ENCODE measurements at regions not wholly inside any gene's neighbourhood (a gene's known extent, or its start where the extent isn't known, plus 50 kb on each side); places are given as distances from the start of the nearest gene placed in this dataset.

DNA sequence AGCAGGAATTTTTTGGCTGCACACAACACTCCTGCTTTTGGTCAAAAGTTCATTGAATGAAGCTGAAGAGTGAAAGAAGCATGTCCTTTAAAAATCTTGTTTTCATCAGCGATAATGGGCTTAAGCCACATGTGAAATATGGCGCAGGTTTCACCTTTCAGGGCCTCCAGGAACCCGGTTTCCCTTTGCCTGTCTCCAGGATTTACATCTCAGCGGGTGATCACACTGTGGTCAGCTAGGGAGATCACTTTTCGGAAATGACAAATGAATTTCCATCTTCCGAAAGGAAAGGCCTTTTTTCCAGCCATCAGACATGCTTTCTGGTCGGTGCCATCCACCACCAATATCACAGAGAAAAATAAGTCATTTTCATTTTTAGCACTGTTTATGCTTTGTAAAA, 727.1 kb upstream of the TBX3 start:
- Mint-ChIP-seq H3K4me1 (no peaks in the 10 kb centered on the region), H3K4me3 (no peak overlapping the region), H3K9me3 (no peaks in the 10 kb centered on the region), H3K27me3 (peaks cover 2% of the 10 kb centered on the region), H3K27ac (no peak overlapping the region), H3K36me3 (ENCODE audit: low read depth) (no peaks in the 10 kb centered on the region)
- ChIA-PET POLR2A (no interaction called here), CTCF (no interaction called here)
- intact Hi-C loops (cut with micrococcal nuclease): no loop called here
- DNase-seq: no peak
- no peak for ATAC-seq (ENCODE audit: low read depth)
- no peak for TF ChIP-seq CTCF (IDR thresholded peaks at IDR 0.05)

DNA sequence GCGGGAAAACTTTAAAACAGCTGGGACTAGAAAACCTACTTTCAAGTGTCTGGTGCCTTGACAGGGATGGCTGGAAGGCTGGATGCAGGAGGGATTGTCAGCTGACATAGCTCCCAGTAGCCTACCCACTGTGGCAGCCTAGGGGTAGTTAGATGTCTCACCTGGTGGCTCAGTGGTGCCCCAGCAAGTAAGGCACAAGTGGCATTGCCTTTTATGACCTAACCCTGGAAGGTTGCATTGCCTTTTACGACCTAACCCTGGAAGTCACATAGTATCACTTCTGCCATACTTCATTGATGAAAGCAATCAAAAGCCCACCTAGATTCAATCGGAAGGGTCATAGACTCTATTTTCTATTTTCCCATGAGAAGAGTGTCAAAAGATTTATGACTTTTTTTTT, 724.7 kb upstream of the TBX3 start:
- TF ChIP-seq CTCF (IDR thresholded peaks at IDR 0.05): no peak
- peaks cover 2% of the 10 kb centered on the region for H3K9me3 Mint-ChIP-seq
- CTCF ChIA-PET: no interaction called here
- no peak overlapping the region for H3K4me3 Mint-ChIP-seq
- H3K36me3 Mint-ChIP-seq (ENCODE audit: low read depth): no peaks in the 10 kb centered on the region
- no peak overlapping the region for H3K27ac Mint-ChIP-seq
- no peak for ATAC-seq (ENCODE audit: low read depth)
- no peak for DNase-seq
- intact Hi-C loops (cut with micrococcal nuclease): no loop called here
- H3K4me1 Mint-ChIP-seq: no peaks in the 10 kb centered on the region
- POLR2A ChIA-PET: no interaction called here
- H3K27me3 Mint-ChIP-seq: peaks cover 2% of the 10 kb centered on the region

DNA sequence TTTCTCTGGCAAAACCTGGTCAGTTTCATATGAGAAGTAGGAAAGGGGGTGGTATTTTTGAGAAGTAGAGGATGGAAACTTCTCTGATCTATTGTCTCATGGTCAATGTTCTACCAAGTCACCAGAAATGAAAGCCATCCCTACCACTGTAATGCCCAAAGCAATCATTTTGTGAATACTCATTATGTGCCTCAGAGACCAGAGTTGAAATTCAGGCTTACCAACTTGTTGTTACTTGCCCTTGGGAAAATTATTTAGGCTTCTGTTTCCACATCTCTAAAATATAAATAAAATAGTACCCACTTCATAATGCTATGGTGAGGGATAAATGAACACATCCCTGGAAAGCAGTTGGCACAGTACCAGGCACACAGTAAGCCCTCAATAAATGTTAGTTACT, 723.7 kb upstream of the TBX3 start:
- ChIA-PET POLR2A (no interaction called here), CTCF (no interaction called here)
- H3K27me3 Mint-ChIP-seq: peaks cover 2% of the 10 kb centered on the region
- peaks cover 2% of the 10 kb centered on the region for H3K9me3 Mint-ChIP-seq
- no peak for DNase-seq
- intact Hi-C loops (cut with micrococcal nuclease): no loop called here
- H3K27ac Mint-ChIP-seq: no peak overlapping the region
- H3K4me3 Mint-ChIP-seq: no peak overlapping the region
- no peak for ATAC-seq (ENCODE audit: low read depth)
- H3K4me1 Mint-ChIP-seq: no peaks in the 10 kb centered on the region
- no peaks in the 10 kb centered on the region for H3K36me3 Mint-ChIP-seq (ENCODE audit: low read depth)
- no peak for TF ChIP-seq CTCF (IDR thresholded peaks at IDR 0.05)

GRCh38 chr12:115407036-115407435, 723.1 kb upstream of the TBX3 start:
- H3K36me3 Mint-ChIP-seq (ENCODE audit: low read depth): no peaks in the 10 kb centered on the region
- ATAC-seq (ENCODE audit: low read depth) (no peak), DNase-seq (no peak)
- peaks cover 2% of the 10 kb centered on the region for H3K9me3 Mint-ChIP-seq
- POLR2A ChIA-PET: no interaction called here
- intact Hi-C loops (cut with micrococcal nuclease): no loop called here
- no peak for TF ChIP-seq CTCF (IDR thresholded peaks at IDR 0.05)
- H3K4me3 Mint-ChIP-seq: no peak overlapping the region
- H3K4me1 Mint-ChIP-seq: no peaks in the 10 kb centered on the region
- CTCF ChIA-PET: no interaction called here
- H3K27ac Mint-ChIP-seq: no peak overlapping the region
- peaks cover 2% of the 10 kb centered on the region for H3K27me3 Mint-ChIP-seq

GRCh38 chr12:115405471-115405860, 721.5 kb upstream of the TBX3 start:
- DNase-seq (no peak), ATAC-seq (ENCODE audit: low read depth) (no peak)
- Mint-ChIP-seq H3K27ac (no peak overlapping the region), H3K36me3 (ENCODE audit: low read depth) (no peaks in the 10 kb centered on the region), H3K27me3 (no peaks in the 10 kb centered on the region), H3K4me3 (no peak overlapping the region), H3K4me1 (no peaks in the 10 kb centered on the region), H3K9me3 (peaks cover 2% of the 10 kb centered on the region)
- POLR2A ChIA-PET: no interaction called here
- intact Hi-C loops (cut with micrococcal nuclease): no loop called here
- CTCF ChIA-PET: no interaction called here
- TF ChIP-seq CTCF (IDR thresholded peaks at IDR 0.05): no peak

Data from activated B cell treated with CpG ODN at 0.5 μM for 24 hours (primary cell).